Neural cell (in vitro differentiated cells): ENCODE measurements at regions not wholly inside any gene's neighbourhood (a gene's known extent, or its start where the extent isn't known, plus 50 kb on each side); places are given as distances from the start of the nearest gene placed in this dataset.

Source experiments
- H2AFZ ChIP-seq: fragments of 200-600, 300-800 bp; sonication (generic), shearing (Covaris generic); 2 replicates; pipeline ENCODE4 v1.6.0; 2014; ENCODE audit warnings: low read depth, mild to moderate bottlenecking, antibody characterized with exemption, low read length, moderate library complexity
- H3F3A ChIP-seq: fragments of 200-600 bp; shearing (Covaris generic); 2 replicates; pipeline ENCODE4 v1.6.1; 2016; ENCODE audit warnings: mild to moderate bottlenecking, moderate library complexity, mixed read lengths, antibody characterized with exemption, low read length; ENCODE audit not compliant: insufficient read depth, poor library complexity, severe bottlenecking
- H3K27ac ChIP-seq: fragments of 200-600, 300-800 bp; sonication (generic), shearing (Covaris generic); 2 replicates; pipeline ENCODE4 v1.5.1; 2014; ENCODE audit warnings: mild to moderate bottlenecking, low read length, moderate library complexity
- H3K27me3 ChIP-seq: fragments of 300-800, 200-600 bp; sonication (generic), shearing (Covaris generic); 2 replicates; pipeline ENCODE4 v1.6.0; 2014; ENCODE audit warnings: mild to moderate bottlenecking, low read depth, low read length, moderate library complexity; ENCODE audit not compliant: insufficient read depth
- H3K36me3 ChIP-seq: fragments of 300-800, 200-600 bp; sonication (generic), shearing (Covaris generic); 2 replicates; pipeline ENCODE4 v1.5.1; 2014; ENCODE audit warnings: mild to moderate bottlenecking, antibody characterized with exemption, low read length, moderate library complexity; ENCODE audit not compliant: insufficient read depth
- H3K4me2 ChIP-seq: fragments of 300-800, 200-600 bp; sonication (generic), shearing (Covaris generic); 2 replicates; pipeline ENCODE4 v1.6.0; 2014; ENCODE audit warnings: mild to moderate bottlenecking, low read length
- H3K4me3 ChIP-seq: fragments of 300-800, 200-600 bp; sonication (generic), shearing (Covaris generic); 2 replicates; pipeline ENCODE4 v1.5.1; 2014; ENCODE audit warnings: mild to moderate bottlenecking, low read length, moderate library complexity
- H3K79me2 ChIP-seq: fragments of 200-600 bp; shearing (Covaris generic); replicated peaks from 2 replicates; pipeline ENCODE4 v1.6.0; 2014; ENCODE audit warnings: mild to moderate bottlenecking, low read length, moderate library complexity; ENCODE audit not compliant: insufficient read depth
- H3K9ac ChIP-seq: fragments of 300-800, 200-600 bp; sonication (generic), shearing (Covaris generic); 2 replicates; pipeline ENCODE4 v1.6.1; 2016; ENCODE audit warnings: mild to moderate bottlenecking, low read length, mixed read lengths
- H3K9me2 ChIP-seq: fragments of 200-600 bp; shearing (Covaris generic); 2 replicates; pipeline ENCODE4 v1.6.1; 2016; ENCODE audit warnings: mild to moderate bottlenecking, low read length, mixed read lengths; ENCODE audit not compliant: insufficient read depth
- H3K9me3 ChIP-seq: fragments of 200-600, 300-800 bp; sonication (generic), shearing (Covaris generic); 2 replicates; pipeline ENCODE4 v1.6.1; 2016; ENCODE audit warnings: mild to moderate bottlenecking, mixed run types, low read length, moderate library complexity, mixed read lengths
- H4K20me1 ChIP-seq: fragments of 200-600 bp; shearing (Covaris generic); 2 replicates; pipeline ENCODE4 v1.6.1; 2016; ENCODE audit warnings: mild to moderate bottlenecking, mixed run types; ENCODE audit not compliant: insufficient read depth
- EP300 ChIP-seq: fragments of 450-650 bp; conservative IDR thresholded peaks from 2 replicates; pipeline ENCODE4 v1.6.1; 2014; ENCODE audit warnings: antibody characterized with exemption, mild to moderate bottlenecking, moderate library complexity; ENCODE audit not compliant: poor library complexity, severe bottlenecking
- EZH2 ChIP-seq: fragments of 200-600, 300-800 bp; shearing (Covaris generic), sonication (generic); IDR thresholded peaks from 2 replicates; pipeline ENCODE4 v1.6.1; 2014; ENCODE audit warnings: antibody characterized with exemption, low read length, borderline replicate concordance, mild to moderate bottlenecking; ENCODE audit not compliant: insufficient read depth, poor library complexity, severe bottlenecking
- MXI1 ChIP-seq: fragments of 450-650 bp; conservative IDR thresholded peaks from 2 replicates; pipeline ENCODE4 v1.6.1; 2014; ENCODE audit warnings: antibody characterized with exemption, mild to moderate bottlenecking; ENCODE audit not compliant: poor library complexity, severe bottlenecking
- POLR2AphosphoS5 ChIP-seq: IDR thresholded peaks from 2 replicates; pipeline ENCODE4 v1.6.1; 2012
- RAD21 ChIP-seq: fragments of 450-650 bp; conservative IDR thresholded peaks from 2 replicates; pipeline ENCODE4 v1.6.1; 2014; ENCODE audit warnings: antibody characterized with exemption, mild to moderate bottlenecking, moderate library complexity
- SMC3 ChIP-seq: fragments of 450-650 bp; conservative IDR thresholded peaks from 2 replicates; pipeline ENCODE4 v1.6.1; 2014; ENCODE audit warnings: antibody characterized with exemption, mild to moderate bottlenecking, moderate library complexity; ENCODE audit not compliant: poor library complexity
- TAF1 ChIP-seq: IDR thresholded peaks from 2 replicates; pipeline ENCODE4 v1.6.1; 2012; ENCODE audit warnings: low read depth
- TF ChIP-seq, protein P1 (sequence below): fragments of 450-650 bp; IDR thresholded peaks from 2 replicates; pipeline ENCODE4 v1.5.1; 2014; ENCODE audit warnings: antibody characterized with exemption, mild to moderate bottlenecking, moderate library complexity; ENCODE audit not compliant: poor library complexity, severe bottlenecking
- TF ChIP-seq, protein P2 (sequence below): IDR thresholded peaks from 2 replicates; pipeline ENCODE4 v1.6.1; 2012; ENCODE audit warnings: borderline replicate concordance

DNA sequence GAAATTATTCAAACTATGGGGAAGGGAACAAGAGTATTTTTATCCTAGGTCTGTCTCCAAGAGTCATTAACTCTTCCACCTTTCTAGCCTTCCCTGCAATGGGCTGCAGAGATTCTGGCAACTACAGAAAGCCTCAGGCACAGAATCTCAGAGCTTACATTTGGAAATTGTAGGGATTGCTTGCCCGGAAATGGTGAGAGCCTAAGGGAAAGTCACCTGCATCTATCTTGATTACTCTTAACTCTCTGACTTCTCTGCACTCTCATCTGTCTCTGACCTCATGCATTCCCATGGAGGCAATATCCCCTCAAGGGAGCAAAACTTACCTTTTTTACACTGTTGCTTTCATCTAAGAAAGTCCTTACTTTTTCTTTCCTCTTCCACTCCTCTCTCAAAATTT is 513.2 kb upstream of the MARCKS start:
- Histone ChIP-seq H3K27ac (no peak overlapping the region), H3K79me2 (no peaks in the 10 kb centered on the region), H3K36me3 (no peaks in the 10 kb centered on the region), H3K27me3 (no peaks in the 10 kb centered on the region), H3F3A (no peaks in the 10 kb centered on the region), H3K9ac (no peak overlapping the region), H3K4me3 (no peak overlapping the region), H3K9me2 (no peaks in the 10 kb centered on the region), H2AFZ (no peak overlapping the region), H3K4me2 (no peak overlapping the region), H3K9me3 (no peaks in the 10 kb centered on the region), H4K20me1 (no peaks in the 10 kb centered on the region)
- no peak for TF ChIP-seq MXI1
- TF ChIP-seq EP300: no peak
- no peak for TF ChIP-seq POLR2AphosphoS5

DNA sequence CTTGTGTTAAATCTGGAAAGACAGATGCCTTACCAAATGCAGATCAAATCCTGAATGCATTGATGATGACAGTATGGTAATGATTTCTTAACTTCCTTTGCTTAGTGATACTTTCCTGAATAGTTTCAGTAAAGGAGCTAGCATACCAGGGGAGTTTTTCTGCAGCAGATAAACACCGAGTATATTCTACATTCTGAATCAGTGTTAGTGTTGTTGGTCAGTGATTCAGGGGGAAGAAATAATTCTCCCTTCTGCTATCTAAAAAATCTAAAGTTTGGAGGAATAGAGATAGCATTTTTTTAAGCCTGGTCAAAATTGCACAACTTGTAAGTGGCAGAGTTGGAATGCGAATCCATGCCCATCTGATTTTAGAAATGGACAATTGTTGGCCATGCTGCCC is 512.2 kb upstream of the MARCKS start:
- Histone ChIP-seq H3F3A (no peaks in the 10 kb centered on the region), H3K9me2 (no peaks in the 10 kb centered on the region), H3K36me3 (no peaks in the 10 kb centered on the region), H3K27me3 (no peaks in the 10 kb centered on the region), H3K9me3 (no peaks in the 10 kb centered on the region), H2AFZ (no peak overlapping the region), H3K4me2 (no peak overlapping the region), H3K27ac (no peak overlapping the region), H4K20me1 (no peaks in the 10 kb centered on the region), H3K4me3 (no peak overlapping the region), H3K79me2 (no peaks in the 10 kb centered on the region), H3K9ac (no peak overlapping the region)
- no peak for TF ChIP-seq POLR2AphosphoS5
- TF ChIP-seq, protein P1, sequence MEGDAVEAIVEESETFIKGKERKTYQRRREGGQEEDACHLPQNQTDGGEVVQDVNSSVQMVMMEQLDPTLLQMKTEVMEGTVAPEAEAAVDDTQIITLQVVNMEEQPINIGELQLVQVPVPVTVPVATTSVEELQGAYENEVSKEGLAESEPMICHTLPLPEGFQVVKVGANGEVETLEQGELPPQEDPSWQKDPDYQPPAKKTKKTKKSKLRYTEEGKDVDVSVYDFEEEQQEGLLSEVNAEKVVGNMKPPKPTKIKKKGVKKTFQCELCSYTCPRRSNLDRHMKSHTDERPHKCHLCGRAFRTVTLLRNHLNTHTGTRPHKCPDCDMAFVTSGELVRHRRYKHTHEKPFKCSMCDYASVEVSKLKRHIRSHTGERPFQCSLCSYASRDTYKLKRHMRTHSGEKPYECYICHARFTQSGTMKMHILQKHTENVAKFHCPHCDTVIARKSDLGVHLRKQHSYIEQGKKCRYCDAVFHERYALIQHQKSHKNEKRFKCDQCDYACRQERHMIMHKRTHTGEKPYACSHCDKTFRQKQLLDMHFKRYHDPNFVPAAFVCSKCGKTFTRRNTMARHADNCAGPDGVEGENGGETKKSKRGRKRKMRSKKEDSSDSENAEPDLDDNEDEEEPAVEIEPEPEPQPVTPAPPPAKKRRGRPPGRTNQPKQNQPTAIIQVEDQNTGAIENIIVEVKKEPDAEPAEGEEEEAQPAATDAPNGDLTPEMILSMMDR: no peak
- no peak for TF ChIP-seq RAD21
- TF ChIP-seq TAF1: no peak
- TF ChIP-seq MXI1: no peak
- TF ChIP-seq, protein P2, sequence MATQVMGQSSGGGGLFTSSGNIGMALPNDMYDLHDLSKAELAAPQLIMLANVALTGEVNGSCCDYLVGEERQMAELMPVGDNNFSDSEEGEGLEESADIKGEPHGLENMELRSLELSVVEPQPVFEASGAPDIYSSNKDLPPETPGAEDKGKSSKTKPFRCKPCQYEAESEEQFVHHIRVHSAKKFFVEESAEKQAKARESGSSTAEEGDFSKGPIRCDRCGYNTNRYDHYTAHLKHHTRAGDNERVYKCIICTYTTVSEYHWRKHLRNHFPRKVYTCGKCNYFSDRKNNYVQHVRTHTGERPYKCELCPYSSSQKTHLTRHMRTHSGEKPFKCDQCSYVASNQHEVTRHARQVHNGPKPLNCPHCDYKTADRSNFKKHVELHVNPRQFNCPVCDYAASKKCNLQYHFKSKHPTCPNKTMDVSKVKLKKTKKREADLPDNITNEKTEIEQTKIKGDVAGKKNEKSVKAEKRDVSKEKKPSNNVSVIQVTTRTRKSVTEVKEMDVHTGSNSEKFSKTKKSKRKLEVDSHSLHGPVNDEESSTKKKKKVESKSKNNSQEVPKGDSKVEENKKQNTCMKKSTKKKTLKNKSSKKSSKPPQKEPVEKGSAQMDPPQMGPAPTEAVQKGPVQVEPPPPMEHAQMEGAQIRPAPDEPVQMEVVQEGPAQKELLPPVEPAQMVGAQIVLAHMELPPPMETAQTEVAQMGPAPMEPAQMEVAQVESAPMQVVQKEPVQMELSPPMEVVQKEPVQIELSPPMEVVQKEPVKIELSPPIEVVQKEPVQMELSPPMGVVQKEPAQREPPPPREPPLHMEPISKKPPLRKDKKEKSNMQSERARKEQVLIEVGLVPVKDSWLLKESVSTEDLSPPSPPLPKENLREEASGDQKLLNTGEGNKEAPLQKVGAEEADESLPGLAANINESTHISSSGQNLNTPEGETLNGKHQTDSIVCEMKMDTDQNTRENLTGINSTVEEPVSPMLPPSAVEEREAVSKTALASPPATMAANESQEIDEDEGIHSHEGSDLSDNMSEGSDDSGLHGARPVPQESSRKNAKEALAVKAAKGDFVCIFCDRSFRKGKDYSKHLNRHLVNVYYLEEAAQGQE: no peak
- TF ChIP-seq EP300: no peak
- TF ChIP-seq EZH2: no peak

DNA sequence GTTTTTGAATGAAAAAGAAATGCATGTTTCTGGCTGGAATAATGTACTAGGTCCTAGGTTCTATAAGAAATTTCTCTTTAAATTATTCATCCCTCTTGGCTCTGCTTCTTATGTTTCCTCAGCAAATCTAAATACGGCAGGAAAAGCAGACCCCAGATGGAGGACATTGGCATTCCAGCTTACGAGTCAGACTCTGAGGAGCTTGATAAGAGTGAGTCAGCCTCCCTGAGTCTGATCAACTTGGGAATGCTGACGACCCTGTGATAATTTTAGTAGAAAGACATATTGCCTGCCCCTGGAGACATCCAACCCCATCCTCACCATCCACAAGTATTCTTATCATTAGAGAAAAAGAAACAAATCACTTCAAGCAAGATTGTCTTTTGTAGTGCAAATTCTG is 509.7 kb upstream of the MARCKS start:
- no peak overlapping the region for H3K4me2 ChIP-seq

More for the DNA sequence above, 509.7 kb upstream of the MARCKS start:
- no peaks in the 10 kb centered on the region for H3F3A ChIP-seq
- H3K36me3 ChIP-seq: no peaks in the 10 kb centered on the region
- TF ChIP-seq SMC3 (no peak), EZH2 (no peak), POLR2AphosphoS5 (no peak), TAF1 (no peak), RAD21 (no peak), MXI1 (no peak)
- TF ChIP-seq, protein P1: no peak
- H4K20me1 ChIP-seq: no peaks in the 10 kb centered on the region
- H3K9ac ChIP-seq: no peak overlapping the region
- no peaks in the 10 kb centered on the region for H3K9me2 ChIP-seq
- H3K4me3 ChIP-seq: no peak overlapping the region
- no peaks in the 10 kb centered on the region for H3K9me3 ChIP-seq
- H2AFZ ChIP-seq: no peak overlapping the region
- H3K27me3 ChIP-seq: no peaks in the 10 kb centered on the region
- no peak overlapping the region for H3K27ac ChIP-seq
- H3K79me2 ChIP-seq: no peaks in the 10 kb centered on the region
